ENCODE measurements at regions not wholly inside any gene's neighbourhood (a gene's known extent, or its start where the extent isn't known, plus 50 kb on each side); places are given as distances from the start of the nearest gene placed in this dataset.

- Histone ChIP-seq H3K27me3 (ENCODE audit: insufficient read depth, poor library complexity, severe bottlenecking) (no peaks in the 10 kb centered on the region), H3K4me3 (replicated peaks; ENCODE audit: insufficient read depth, low read length) (no peak overlapping the region), H3K27ac (replicated peaks) (no peak overlapping the region)
- no peak for DNase-seq (ENCODE audit: low read depth in 1 of 2, low spot score in 1 of 2)
- TF ChIP-seq CTCF (IDR thresholded peaks at IDR 0.05; ENCODE audit: insufficient read depth, low read length) (no peak), SPI1 (IDR thresholded peaks at IDR 0.05; ENCODE audit: borderline replicate concordance, low read depth) (no peak), POLR2AphosphoS5 (IDR thresholded peaks at IDR 0.05; ENCODE audit: low read depth) (no peak), REST (IDR thresholded peaks at IDR 0.05; ENCODE audit: insufficient replicate concordance, low read depth) (no peak), GABPA (IDR thresholded peaks at IDR 0.05; ENCODE audit: low read depth) (no peak)
Observed at GRCh38 chr2:42917425-42917927, 125.1 kb upstream of the HAAO start.

- no peak overlapping the region for H3K4me3 ChIP-seq (replicated peaks; ENCODE audit: insufficient read depth, low read length)
- DNase-seq (ENCODE audit: low read depth in 1 of 2, low spot score in 1 of 2) = no peak
- TF ChIP-seq SPI1 (IDR thresholded peaks at IDR 0.05; ENCODE audit: borderline replicate concordance, low read depth) = no peak
- H3K27me3 ChIP-seq (ENCODE audit: insufficient read depth, poor library complexity, severe bottlenecking) = no peaks in the 10 kb centered on the region
- H3K27ac ChIP-seq (replicated peaks) = no peak overlapping the region
Observed at GRCh38 chr2:42916324-42916723, 123.9 kb upstream of the HAAO start.

- H3K27ac ChIP-seq (replicated peaks) = no peak overlapping the region
- no peak overlapping the region for H3K4me3 ChIP-seq (replicated peaks; ENCODE audit: insufficient read depth, low read length)
- no peak for DNase-seq (ENCODE audit: low read depth in 1 of 2, low spot score in 1 of 2)
- no peaks in the 10 kb centered on the region for H3K27me3 ChIP-seq (ENCODE audit: insufficient read depth, poor library complexity, severe bottlenecking)
- no peak for TF ChIP-seq CTCF (IDR thresholded peaks at IDR 0.05; ENCODE audit: insufficient read depth, low read length)
- TF ChIP-seq SPI1 (IDR thresholded peaks at IDR 0.05; ENCODE audit: borderline replicate concordance, low read depth) = no peak
- TF ChIP-seq REST (IDR thresholded peaks at IDR 0.05; ENCODE audit: insufficient replicate concordance, low read depth) = no peak
- TF ChIP-seq GABPA (IDR thresholded peaks at IDR 0.05; ENCODE audit: low read depth) = no peak
- TF ChIP-seq POLR2AphosphoS5 (IDR thresholded peaks at IDR 0.05; ENCODE audit: low read depth) = no peak
Observed at GRCh38 chr2:42914860-42915259, 122.5 kb upstream of the HAAO start.

- TF ChIP-seq POLR2AphosphoS5 (IDR thresholded peaks at IDR 0.05; ENCODE audit: low read depth) (no peak), REST (IDR thresholded peaks at IDR 0.05; ENCODE audit: insufficient replicate concordance, low read depth) (no peak), SPI1 (IDR thresholded peaks at IDR 0.05; ENCODE audit: borderline replicate concordance, low read depth) (no peak), GABPA (IDR thresholded peaks at IDR 0.05; ENCODE audit: low read depth) (no peak), CTCF (IDR thresholded peaks at IDR 0.05; ENCODE audit: insufficient read depth, low read length) (no peak)
- Histone ChIP-seq H3K27ac (replicated peaks) (no peak overlapping the region), H3K4me3 (replicated peaks; ENCODE audit: insufficient read depth, low read length) (no peak overlapping the region), H3K27me3 (ENCODE audit: insufficient read depth, poor library complexity, severe bottlenecking) (no peaks in the 10 kb centered on the region)
- DNase-seq (ENCODE audit: low read depth in 1 of 2, low spot score in 1 of 2) = no peak
Observed at GRCh38 chr2:42914314-42914713, 121.9 kb upstream of the HAAO start.
